ENCODE measurements at regions not wholly inside any gene's neighbourhood (a gene's known extent, or its start where the extent isn't known, plus 50 kb on each side); places are given as distances from the start of the nearest gene placed in this dataset.
A peak's percentile ranks its signal among the peaks of the same experiment; 100 is the strongest.

- peaks cover 6% of the 10 kb centered on the region; the same call in 1 of the 2 replicates for H3K4me1 ChIP-seq (ENCODE audit: insufficient read depth, low read length)
- H3K79me2 ChIP-seq (ENCODE audit: insufficient read depth, low read length), result no peaks in the 10 kb centered on the region
- no peak overlapping the region for H3K9ac ChIP-seq (ENCODE audit: low read depth, low read length)
- H3K4me2 ChIP-seq (ENCODE audit: insufficient read depth, low read length), result no peak overlapping the region
- H4K20me1 ChIP-seq (ENCODE audit: insufficient read depth, low read length), result no peaks in the 10 kb centered on the region
- ATAC-seq (ENCODE audit: insufficient read depth, low read depth) (no peak), DNase-seq (no peak)
- H3K4me3 ChIP-seq (ENCODE audit: low read depth in 1 of 2, low read length in 2 of 2), result no peak overlapping the region
- peaks cover 18% of the 10 kb centered on the region for H3K9me3 ChIP-seq (ENCODE audit: insufficient read depth, low read length, severe bottlenecking)
- no peak overlapping the region for H2AFZ ChIP-seq (ENCODE audit: low read depth, low read length)
- TF ChIP-seq EZH2 (IDR thresholded peaks at IDR 0.05; ENCODE audit: borderline replicate concordance, low read depth, low read length, severe bottlenecking), result no peak
- no peak for TF ChIP-seq CTCF (IDR thresholded peaks at IDR 0.05; ENCODE audit: borderline replicate concordance, extremely low read depth, low read length, poor library complexity, severe bottlenecking)
- no peaks in the 10 kb centered on the region for H3K36me3 ChIP-seq (ENCODE audit: insufficient read depth, low read length)
- H3K27ac ChIP-seq (ENCODE audit: low read length), result no peak overlapping the region
- no peaks in the 10 kb centered on the region for H3K27me3 ChIP-seq (ENCODE audit: insufficient read depth, low read length, poor library complexity)
Observed at GRCh38 chr1:191690931-191691330, 467.3 kb upstream of the RGS18 start.

GRCh38 chr1:191693797-191694196 is 464.5 kb upstream of the RGS18 start:
- H3K4me3 ChIP-seq (ENCODE audit: low read depth in 1 of 2, low read length in 2 of 2), result no peak overlapping the region
- H3K9me3 ChIP-seq (ENCODE audit: insufficient read depth, low read length, severe bottlenecking), result peaks cover 18% of the 10 kb centered on the region
- no peak overlapping the region for H3K4me2 ChIP-seq (ENCODE audit: insufficient read depth, low read length)
- no peaks in the 10 kb centered on the region for H4K20me1 ChIP-seq (ENCODE audit: insufficient read depth, low read length)
- DNase-seq, result no peak
- no peaks in the 10 kb centered on the region for H3K36me3 ChIP-seq (ENCODE audit: insufficient read depth, low read length)
- H3K4me1 ChIP-seq (ENCODE audit: insufficient read depth, low read length), result peaks cover 10% of the 10 kb centered on the region; the same call in 1 of the 2 replicates
- TF ChIP-seq EZH2 (IDR thresholded peaks at IDR 0.05; ENCODE audit: borderline replicate concordance, low read depth, low read length, severe bottlenecking) (no peak), CTCF (IDR thresholded peaks at IDR 0.05; ENCODE audit: borderline replicate concordance, extremely low read depth, low read length, poor library complexity, severe bottlenecking) (no peak)
- H3K9ac ChIP-seq (ENCODE audit: low read depth, low read length), result no peak overlapping the region
- ATAC-seq (ENCODE audit: insufficient read depth, low read depth), result no peak
- no peak overlapping the region for H3K27ac ChIP-seq (ENCODE audit: low read length)
- H2AFZ ChIP-seq (ENCODE audit: low read depth, low read length), result no peak overlapping the region
- no peaks in the 10 kb centered on the region for H3K79me2 ChIP-seq (ENCODE audit: insufficient read depth, low read length)
- no peaks in the 10 kb centered on the region for H3K27me3 ChIP-seq (ENCODE audit: insufficient read depth, low read length, poor library complexity)

GRCh38 chr1:191695865-191696264 is 462.4 kb upstream of the RGS18 start:
- peaks cover 10% of the 10 kb centered on the region; the same call in 1 of the 2 replicates for H3K4me1 ChIP-seq (ENCODE audit: insufficient read depth, low read length)
- ATAC-seq (ENCODE audit: insufficient read depth, low read depth), result peak; percentile 84
- peaks cover 18% of the 10 kb centered on the region for H3K9me3 ChIP-seq (ENCODE audit: insufficient read depth, low read length, severe bottlenecking)
- H3K27ac ChIP-seq (ENCODE audit: low read length), result peak overlapping the region; percentile 33; the same call in 1 of the 2 replicates
- peak; percentile 52 for DNase-seq
- no peaks in the 10 kb centered on the region for H3K36me3 ChIP-seq (ENCODE audit: insufficient read depth, low read length)
- no peak for TF ChIP-seq CTCF (IDR thresholded peaks at IDR 0.05; ENCODE audit: borderline replicate concordance, extremely low read depth, low read length, poor library complexity, severe bottlenecking)
- TF ChIP-seq EZH2 (IDR thresholded peaks at IDR 0.05; ENCODE audit: borderline replicate concordance, low read depth, low read length, severe bottlenecking), result no peak
- H3K4me2 ChIP-seq (ENCODE audit: insufficient read depth, low read length), result no peak overlapping the region
- no peak overlapping the region for H2AFZ ChIP-seq (ENCODE audit: low read depth, low read length)
- H4K20me1 ChIP-seq (ENCODE audit: insufficient read depth, low read length), result no peaks in the 10 kb centered on the region
- no peak overlapping the region for H3K9ac ChIP-seq (ENCODE audit: low read depth, low read length)
- H3K4me3 ChIP-seq (ENCODE audit: low read depth in 1 of 2, low read length in 2 of 2), result no peak overlapping the region
- no peaks in the 10 kb centered on the region for H3K27me3 ChIP-seq (ENCODE audit: insufficient read depth, low read length, poor library complexity)
- no peaks in the 10 kb centered on the region for H3K79me2 ChIP-seq (ENCODE audit: insufficient read depth, low read length)
